ENCODE measurements at regions not wholly inside any gene's neighbourhood (a gene's known extent, or its start where the extent isn't known, plus 50 kb on each side); places are given as distances from the start of the nearest gene placed in this dataset.

- Histone ChIP-seq H3K36me3 (ENCODE audit: control insufficient read depth in 2 of 3, insufficient read depth in 3 of 3, low read length in 3 of 3) (no peaks in the 10 kb centered on the region), H3K27ac (ENCODE audit: low read depth in 2 of 2, low read length in 2 of 2) (no peak overlapping the region), H3K4me1 (ENCODE audit: control insufficient read depth in 2 of 3, insufficient read depth in 2 of 3, low read depth in 1 of 3, low read length in 3 of 3) (no peaks in the 10 kb centered on the region), H3K27me3 (ENCODE audit: control insufficient read depth, insufficient read depth, low read length) (no peaks in the 10 kb centered on the region), H3K9ac (ENCODE audit: low read length in 3 of 3) (no peak overlapping the region), H3K4me3 (ENCODE audit: low read length in 3 of 3) (no peak overlapping the region), H3K9me3 (ENCODE audit: control insufficient read depth in 2 of 3, insufficient read depth in 1 of 3, low read length in 3 of 3) (no peaks in the 10 kb centered on the region)
- intact Hi-C loops (cut with DNase I) = no loop called here
- FAIRE-seq = no peak
- no peak for TF ChIP-seq CTCF (IDR thresholded peaks at IDR 0.05; ENCODE audit: borderline replicate concordance, extremely low read depth, insufficient read depth)
- DNase-seq = no peak
These were observed 501.0 kb downstream of the CDH26 start for GRCh38 chr20:60459212-60459611.

DNA sequence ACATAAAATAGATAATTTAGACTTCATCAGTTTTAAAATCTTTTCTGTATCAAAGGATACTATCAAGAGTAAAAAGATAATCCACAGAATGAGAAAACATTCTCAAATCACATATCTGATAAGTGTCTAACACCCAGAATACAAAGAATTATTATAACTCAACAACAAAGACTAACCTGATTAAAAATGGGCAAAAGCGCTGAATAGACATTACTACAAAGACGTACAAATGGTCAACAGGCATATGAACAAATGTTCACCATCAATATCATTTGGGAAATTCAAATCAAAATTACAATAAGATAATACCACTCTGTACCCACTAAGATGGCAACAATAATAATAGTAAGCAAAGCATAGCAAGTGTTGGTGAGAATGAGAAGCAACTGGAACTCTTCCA is 503.8 kb downstream of the CDH26 start:
- intact Hi-C loops (cut with DNase I) = no loop called here
- Histone ChIP-seq H3K4me1 (ENCODE audit: control insufficient read depth in 2 of 3, insufficient read depth in 2 of 3, low read depth in 1 of 3, low read length in 3 of 3) (no peaks in the 10 kb centered on the region), H3K9me3 (ENCODE audit: control insufficient read depth in 2 of 3, insufficient read depth in 1 of 3, low read length in 3 of 3) (no peaks in the 10 kb centered on the region), H3K27me3 (ENCODE audit: control insufficient read depth, insufficient read depth, low read length) (no peaks in the 10 kb centered on the region), H3K9ac (ENCODE audit: low read length in 3 of 3) (no peak overlapping the region), H3K36me3 (ENCODE audit: control insufficient read depth in 2 of 3, insufficient read depth in 3 of 3, low read length in 3 of 3) (no peaks in the 10 kb centered on the region), H3K4me3 (ENCODE audit: low read length in 3 of 3) (no peak overlapping the region), H3K27ac (ENCODE audit: low read depth in 2 of 2, low read length in 2 of 2) (no peak overlapping the region)
- DNase-seq (no peak), FAIRE-seq (no peak)
- no peak for TF ChIP-seq CTCF (IDR thresholded peaks at IDR 0.05; ENCODE audit: borderline replicate concordance, extremely low read depth, insufficient read depth)

DNA sequence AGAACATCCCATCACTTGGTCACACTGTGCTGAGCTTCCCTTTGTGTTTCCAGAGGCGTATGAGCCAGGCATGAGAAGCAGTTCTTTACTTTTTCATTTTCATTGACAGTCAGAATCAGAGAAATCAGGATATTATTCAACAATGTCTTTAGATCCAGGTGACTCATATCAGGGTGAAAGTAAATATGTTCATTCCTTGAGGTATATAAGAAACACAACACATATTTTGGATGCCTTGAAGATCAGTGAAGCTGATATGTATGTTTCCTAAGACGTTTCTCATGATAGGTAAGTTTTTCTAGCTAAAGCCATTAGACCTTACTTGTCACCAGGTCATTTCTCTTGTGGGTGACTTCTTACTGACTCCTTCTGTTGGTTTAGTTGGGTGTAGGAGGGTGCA is 505.6 kb downstream of the CDH26 start:
- FAIRE-seq = no peak
- Histone ChIP-seq H3K27ac (ENCODE audit: low read depth in 2 of 2, low read length in 2 of 2) (no peak overlapping the region), H3K9me3 (ENCODE audit: control insufficient read depth in 2 of 3, insufficient read depth in 1 of 3, low read length in 3 of 3) (no peaks in the 10 kb centered on the region), H3K4me3 (ENCODE audit: low read length in 3 of 3) (no peak overlapping the region), H3K4me1 (ENCODE audit: control insufficient read depth in 2 of 3, insufficient read depth in 2 of 3, low read depth in 1 of 3, low read length in 3 of 3) (no peaks in the 10 kb centered on the region), H3K9ac (ENCODE audit: low read length in 3 of 3) (no peak overlapping the region), H3K36me3 (ENCODE audit: control insufficient read depth in 2 of 3, insufficient read depth in 3 of 3, low read length in 3 of 3) (no peaks in the 10 kb centered on the region), H3K27me3 (ENCODE audit: control insufficient read depth, insufficient read depth, low read length) (no peaks in the 10 kb centered on the region)
- intact Hi-C loops (cut with DNase I) = no loop called here
- no peak for TF ChIP-seq CTCF (IDR thresholded peaks at IDR 0.05; ENCODE audit: borderline replicate concordance, extremely low read depth, insufficient read depth)
- no peak for DNase-seq

GRCh38 chr20:60465439-60465838 is 507.2 kb downstream of the CDH26 start:
- no peak overlapping the region for H3K9ac ChIP-seq (ENCODE audit: low read length in 3 of 3)
- H3K27me3 ChIP-seq (ENCODE audit: control insufficient read depth, insufficient read depth, low read length) = no peaks in the 10 kb centered on the region
- no peak overlapping the region for H3K27ac ChIP-seq (ENCODE audit: low read depth in 2 of 2, low read length in 2 of 2)
- no peaks in the 10 kb centered on the region for H3K4me1 ChIP-seq (ENCODE audit: control insufficient read depth in 2 of 3, insufficient read depth in 2 of 3, low read depth in 1 of 3, low read length in 3 of 3)
- H3K4me3 ChIP-seq (ENCODE audit: low read length in 3 of 3) = no peak overlapping the region
- H3K36me3 ChIP-seq (ENCODE audit: control insufficient read depth in 2 of 3, insufficient read depth in 3 of 3, low read length in 3 of 3) = no peaks in the 10 kb centered on the region
- intact Hi-C loops (cut with DNase I) = no loop called here
- FAIRE-seq (no peak), DNase-seq (no peak)
- no peak for TF ChIP-seq CTCF (IDR thresholded peaks at IDR 0.05; ENCODE audit: borderline replicate concordance, extremely low read depth, insufficient read depth)
- no peaks in the 10 kb centered on the region for H3K9me3 ChIP-seq (ENCODE audit: control insufficient read depth in 2 of 3, insufficient read depth in 1 of 3, low read length in 3 of 3)

Data from kidney (tissue), 13 donors.